Adipocyte (in vitro differentiated cells): ENCODE measurements at regions not wholly inside any gene's neighbourhood (a gene's known extent, or its start where the extent isn't known, plus 50 kb on each side); places are given as distances from the start of the nearest gene placed in this dataset.

Experiments
- DNase-seq: peaks from one replicate; pipeline ENCODE4 v3.0.0-alpha.2; 2015; ENCODE audit warnings: low read depth
- H3K27me3 ChIP-seq: replicated peaks from 2 replicates; pipeline ENCODE4 v1.7.0; 2013; ENCODE audit warnings: mild to moderate bottlenecking, low read length, moderate library complexity; ENCODE audit not compliant: control insufficient read depth, insufficient read depth
- H3K36me3 ChIP-seq: 2 replicates; pipeline ENCODE4 v1.7.0; 2013; ENCODE audit warnings: low read length, mild to moderate bottlenecking, moderate library complexity; ENCODE audit not compliant: control insufficient read depth, insufficient read depth, severe bottlenecking
- H3K4me1 ChIP-seq: 2 replicates; pipeline ENCODE4 v1.7.0; 2013; ENCODE audit warnings: mild to moderate bottlenecking, low read length, moderate library complexity; ENCODE audit not compliant: control insufficient read depth, insufficient read depth
- H3K4me3 ChIP-seq: 2 replicates; pipeline ENCODE4 v1.7.0; 2013; ENCODE audit warnings: mild to moderate bottlenecking, low read length, moderate library complexity
- H3K9ac ChIP-seq: 2 replicates; pipeline ENCODE4 v1.7.0; 2013; ENCODE audit warnings: mild to moderate bottlenecking, low read length, moderate library complexity
- H3K9me3 ChIP-seq: 2 replicates; pipeline ENCODE4 v1.7.0; 2013; ENCODE audit warnings: mild to moderate bottlenecking, low read length, moderate library complexity; ENCODE audit not compliant: control insufficient read depth

DNA sequence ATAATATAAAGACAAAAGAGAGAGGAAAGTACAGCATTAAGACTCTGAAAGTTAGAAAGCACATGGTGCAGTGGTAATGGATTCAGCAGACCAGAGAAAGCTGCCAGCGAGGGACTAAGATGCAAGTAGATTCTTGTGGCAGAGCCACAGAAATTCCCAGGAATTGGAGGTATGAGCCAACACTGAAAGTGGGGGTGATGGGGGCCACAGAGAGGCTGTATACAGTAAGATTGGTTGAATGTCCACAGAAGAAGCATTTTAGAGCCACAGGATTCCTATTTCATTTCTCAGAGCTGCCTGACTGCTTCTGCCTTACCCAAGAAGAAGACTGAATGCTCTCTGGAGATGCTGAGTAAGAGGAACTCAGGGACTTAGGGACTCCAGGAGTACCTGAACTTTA, 295.0 kb downstream of the LMO7 start:
- no peaks in the 10 kb centered on the region for H3K27me3 ChIP-seq
- H3K9me3 ChIP-seq, result no peaks in the 10 kb centered on the region
- DNase-seq, result peak; percentile 52
- peaks cover 9% of the 10 kb centered on the region for H3K4me1 ChIP-seq
- no peaks in the 10 kb centered on the region for H3K36me3 ChIP-seq
- H3K9ac ChIP-seq, result no peak overlapping the region
- no peak overlapping the region for H3K4me3 ChIP-seq

GRCh38 chr13:75929076-75929475, 292.9 kb downstream of the LMO7 start:
- Histone ChIP-seq H3K36me3 (no peaks in the 10 kb centered on the region), H3K9me3 (no peaks in the 10 kb centered on the region), H3K4me1 (no peaks in the 10 kb centered on the region), H3K4me3 (no peak overlapping the region), H3K9ac (no peak overlapping the region), H3K27me3 (no peaks in the 10 kb centered on the region)
- no peak for DNase-seq

- Histone ChIP-seq H3K4me1 (no peaks in the 10 kb centered on the region), H3K9ac (no peak overlapping the region), H3K9me3 (no peaks in the 10 kb centered on the region), H3K4me3 (no peak overlapping the region), H3K27me3 (no peaks in the 10 kb centered on the region), H3K36me3 (no peaks in the 10 kb centered on the region)
- peak; percentile 46 for DNase-seq
Measured at GRCh38 chr13:75927183-75927669, 291.1 kb downstream of the LMO7 start.

- Histone ChIP-seq H3K27me3 (no peaks in the 10 kb centered on the region), H3K4me3 (no peak overlapping the region), H3K36me3 (no peaks in the 10 kb centered on the region), H3K9ac (no peak overlapping the region), H3K9me3 (no peaks in the 10 kb centered on the region), H3K4me1 (no peaks in the 10 kb centered on the region)
- no peak for DNase-seq
Measured at GRCh38 chr13:75920536-75920935, 284.4 kb downstream of the LMO7 start.

GRCh38 chr13:75919660-75920199, 283.6 kb downstream of the LMO7 start:
- Histone ChIP-seq H3K4me3 (no peak overlapping the region), H3K9me3 (no peaks in the 10 kb centered on the region), H3K9ac (no peak overlapping the region), H3K27me3 (no peaks in the 10 kb centered on the region), H3K36me3 (no peaks in the 10 kb centered on the region), H3K4me1 (no peaks in the 10 kb centered on the region)
- DNase-seq, result no peak

- no peak for DNase-seq
- Histone ChIP-seq H3K27me3 (no peaks in the 10 kb centered on the region), H3K9ac (no peak overlapping the region), H3K36me3 (no peaks in the 10 kb centered on the region), H3K9me3 (no peaks in the 10 kb centered on the region), H3K4me1 (no peaks in the 10 kb centered on the region), H3K4me3 (no peak overlapping the region)
Measured at GRCh38 chr13:75915066-75915465, 278.9 kb downstream of the LMO7 start.

- H3K36me3 ChIP-seq, result no peaks in the 10 kb centered on the region
- no peaks in the 10 kb centered on the region for H3K4me1 ChIP-seq
Measured at GRCh38 chr13:75913925-75914324, 277.8 kb downstream of the LMO7 start.

GRCh38 chr13:75910591-75910990, 274.5 kb downstream of the LMO7 start:
- no peaks in the 10 kb centered on the region for H3K9me3 ChIP-seq
- H3K36me3 ChIP-seq, result no peaks in the 10 kb centered on the region
- H3K27me3 ChIP-seq, result no peaks in the 10 kb centered on the region
- no peaks in the 10 kb centered on the region for H3K4me1 ChIP-seq
- no peak overlapping the region for H3K9ac ChIP-seq
- H3K4me3 ChIP-seq, result no peak overlapping the region
- DNase-seq, result peak; percentile 66

More at GRCh38 chr13:75913925-75914324, 277.8 kb downstream of the LMO7 start:
- H3K9me3 ChIP-seq, result no peaks in the 10 kb centered on the region
- DNase-seq, result peak; percentile 81
- no peak overlapping the region for H3K9ac ChIP-seq
- no peak overlapping the region for H3K4me3 ChIP-seq
- H3K27me3 ChIP-seq, result no peaks in the 10 kb centered on the region
